Esophagus squamous epithelium (tissue), 5 donors: ENCODE measurements at regions not wholly inside any gene's neighbourhood (a gene's known extent, or its start where the extent isn't known, plus 50 kb on each side); places are given as distances from the start of the nearest gene placed in this dataset.

Experiments
- DNase-seq: peaks from one replicate; lab custom pipeline; 2025; lab: John Stamatoyannopoulos, UW
- H3K27ac ChIP-seq, 4 donors: fragments of 200-600 bp; sonication (generic); one replicate each; pipeline ENCODE4 v1.5.1; 2016 to 2019; ENCODE audit warnings: mild to moderate bottlenecking in 1 of 4
- H3K27me3 ChIP-seq, 4 donors: fragments of 200-600 bp; sonication (generic); 1 replicate in 3 of 4; 2 replicates in 1 of 4; pipeline versions ENCODE4 v1.5.1 to v1.6.0; 2017 to 2021; ENCODE audit warnings: antibody characterized with exemption in 1 of 4
- H3K36me3 ChIP-seq, 3 donors: fragments of 200-600 bp; sonication (generic); one replicate each; pipeline ENCODE4 v1.5.1; 2016 to 2019
- H3K4me1 ChIP-seq, 3 donors: fragments of 200-600 bp; sonication (generic); one replicate each; pipeline ENCODE4 v1.5.1; 2017 to 2019
- H3K4me3 ChIP-seq, 4 donors: fragments of 200-600 bp; sonication (generic); 1 replicate in 3 of 4; 2 replicates in 1 of 4; pipeline ENCODE4 v1.5.1; 2016 to 2019; ENCODE audit warnings: mild to moderate bottlenecking in 2 of 4, moderate library complexity in 1 of 4
- H3K9me3 ChIP-seq, 3 donors: fragments of 200-600 bp; sonication (generic); one replicate each; pipeline ENCODE4 v1.5.1; 2016 to 2019
- CTCF ChIP-seq, 6 experiments: fragments of 450-650 bp in 4 of 6; fragments of 200-600 bp in 2 of 6; sonication (generic) in 2 of 6; IDR thresholded peaks; one replicate each; pipeline ENCODE4 v1.5.1; 2016 to 2019; ENCODE audit warnings: antibody characterized with exemption in 6 of 6, mild to moderate bottlenecking in 4 of 6, moderate library complexity in 4 of 6
- POLR2A ChIP-seq, 4 donors: fragments of 450-650 bp; IDR thresholded peaks; one replicate each; pipeline ENCODE4 v1.6.1; 2017; ENCODE audit warnings: antibody characterized with exemption in 4 of 4, mild to moderate bottlenecking in 4 of 4, moderate library complexity in 3 of 4
- WGBS, 2 donors: methylation state at CpG; one replicate each; pipeline ENCODE4 v1.1.5; 2018; 5-methylcytosine and 5-hydroxymethylcytosine counted together
- intact Hi-C: fragments of 100-400 bp; cut with DNase I; formaldehyde crosslinking; loops from one replicate; pipeline ENCODE4 v1.15.0; 2022
- donor health status: DM: yes; HTN: yes; CAD: no.

GRCh38 chr3:181796641-181797040 is 84.9 kb downstream of the SOX2 start:
- no peaks in the 10 kb centered on the region for H3K9me3 ChIP-seq
- H3K36me3 ChIP-seq = no peaks in the 10 kb centered on the region
- 76 to 87% methylated on average over 3 of the region's 3 CpGs for WGBS, 2 donors
- no peak overlapping the region for H3K27ac ChIP-seq
- TF ChIP-seq CTCF (IDR thresholded peaks at IDR 0.05) (no peak), POLR2A (IDR thresholded peaks at IDR 0.05) (no peak)
- intact Hi-C loops = no loop called here
- peaks cover 0 to 2% (median 0%) of the 10 kb centered on the region in 3 donors for H3K4me1 ChIP-seq
- no peaks in the 10 kb centered on the region for H3K27me3 ChIP-seq
- DNase-seq = no peak
- H3K4me3 ChIP-seq = no peak overlapping the region

- H3K4me1 ChIP-seq = no peaks in the 10 kb centered on the region
- no peak overlapping the region for H3K27ac ChIP-seq
- no peaks in the 10 kb centered on the region for H3K27me3 ChIP-seq
- no peak for DNase-seq
- TF ChIP-seq CTCF (IDR thresholded peaks at IDR 0.05) (no peak), POLR2A (IDR thresholded peaks at IDR 0.05) (no peak)
- intact Hi-C loops = no loop called here
- no peaks in the 10 kb centered on the region for H3K36me3 ChIP-seq
- WGBS, 2 donors = 20 to 35% methylated on average over 2 of the region's 2 CpGs
- H3K9me3 ChIP-seq = no peaks in the 10 kb centered on the region
- no peak overlapping the region for H3K4me3 ChIP-seq
Measured at GRCh38 chr3:181797431-181797830, 85.7 kb downstream of the SOX2 start.

GRCh38 chr3:181805703-181806102 is 94.0 kb downstream of the SOX2 start:
- TF ChIP-seq POLR2A (IDR thresholded peaks at IDR 0.05) (no peak), CTCF (IDR thresholded peaks at IDR 0.05) (no peak)
- Histone ChIP-seq H3K4me3 (no peak overlapping the region), H3K27ac (no peak overlapping the region), H3K27me3 (no peaks in the 10 kb centered on the region), H3K4me1 (no peaks in the 10 kb centered on the region), H3K9me3 (no peaks in the 10 kb centered on the region), H3K36me3 (no peaks in the 10 kb centered on the region)
- 67 to 74% methylated on average over 2 of the region's 2 CpGs for WGBS, 2 donors
- intact Hi-C loops = no loop called here
- DNase-seq = no peak

GRCh38 chr3:181808053-181808452 is 96.3 kb downstream of the SOX2 start:
- Histone ChIP-seq H3K27ac (no peak overlapping the region), H3K36me3 (no peaks in the 10 kb centered on the region), H3K9me3 (no peaks in the 10 kb centered on the region), H3K4me3 (no peak overlapping the region), H3K4me1 (no peaks in the 10 kb centered on the region), H3K27me3 (no peaks in the 10 kb centered on the region)
- TF ChIP-seq CTCF (IDR thresholded peaks at IDR 0.05) (no peak), POLR2A (IDR thresholded peaks at IDR 0.05) (no peak)
- intact Hi-C loops = no loop called here
- WGBS, 2 donors = 81 to 87% methylated on average over 5 of the region's 5 CpGs
- DNase-seq = no peak

GRCh38 chr3:181823716-181824115 is 112.0 kb downstream of the SOX2 start:
- H3K4me3 ChIP-seq = no peak overlapping the region
- no peaks in the 10 kb centered on the region for H3K36me3 ChIP-seq
- no peak overlapping the region for H3K27ac ChIP-seq
- DNase-seq = no peak
- 79 to 81% methylated on average over 4 of the region's 4 CpGs for WGBS, 2 donors
- H3K4me1 ChIP-seq = no peaks in the 10 kb centered on the region
- intact Hi-C loops = no loop called here
- no peaks in the 10 kb centered on the region for H3K27me3 ChIP-seq
- no peak for TF ChIP-seq CTCF (IDR thresholded peaks at IDR 0.05)
- TF ChIP-seq POLR2A (IDR thresholded peaks at IDR 0.05) = no peak
- H3K9me3 ChIP-seq = no peaks in the 10 kb centered on the region
